H1 (cell line): ENCODE measurements at regions not wholly inside any gene's neighbourhood (a gene's known extent, or its start where the extent isn't known, plus 50 kb on each side); places are given as distances from the start of the nearest gene placed in this dataset.

ENCODE experiments used
- BACH1 ChIP-seq: IDR thresholded peaks from 2 replicates; pipeline ENCODE4 v1.6.1; 2012; ENCODE audit warnings: low read length, improper control_type of control experiment
- CTCF ChIP-seq, 3 experiments: IDR thresholded peaks; 1 replicate in 2 of 3; 2 replicates in 1 of 3; pipeline versions ENCODE4 v1.5.1 to v1.6.1; 2011; ENCODE audit warnings: low read length in 3 of 3, mild to moderate bottlenecking in 3 of 3, inconsistent platforms in 2 of 3, low read depth in 1 of 3, moderate library complexity in 1 of 3; ENCODE audit not compliant: insufficient read depth in 1 of 3; ENCODE audit errors: control extremely low read depth in 1 of 3
- POLR2A ChIP-seq, 2 experiments: IDR thresholded peaks; 1 replicate in 1 of 2; 2 replicates in 1 of 2; pipeline ENCODE4 v1.6.1; 2011; ENCODE audit warnings: low read depth in 2 of 2, low read length in 2 of 2, mild to moderate bottlenecking in 2 of 2; ENCODE audit errors: control extremely low read depth in 1 of 2
- RAD21 ChIP-seq, 2 experiments: IDR thresholded peaks in 1 of 2; conservative IDR thresholded peaks in 1 of 2; 2 replicates each; pipeline ENCODE4 v1.6.1; 2011; ENCODE audit warnings: low read depth in 2 of 2, low read length in 2 of 2, improper control_type of control experiment in 1 of 2, inconsistent platforms in 1 of 2, mild to moderate bottlenecking in 1 of 2, moderate library complexity in 1 of 2

DNA sequence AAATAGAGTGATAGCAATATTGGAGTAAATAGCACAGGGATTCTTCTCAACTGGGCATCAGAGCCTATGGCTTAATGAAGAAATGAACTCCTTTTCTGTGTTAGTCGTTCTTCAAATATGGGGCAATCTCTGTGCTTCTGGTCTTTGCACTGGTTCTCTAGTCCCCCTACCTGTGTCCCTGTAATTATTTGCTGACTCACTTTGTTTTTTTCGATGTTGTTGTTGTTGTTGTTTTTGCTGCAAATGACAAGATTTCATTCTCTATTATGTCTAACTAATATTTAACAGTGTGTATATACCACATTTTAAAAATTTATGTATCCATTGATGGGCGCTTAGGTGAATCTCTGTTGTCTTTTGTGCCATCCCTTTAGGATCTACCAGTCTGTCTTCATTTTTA, 2137.8 kb upstream of the TENM3 start:
- TF ChIP-seq POLR2A (IDR thresholded peaks at IDR 0.05; ENCODE audit: control extremely low read depth in 1 of 2, low read depth in 2 of 2, low read length in 2 of 2) (no peak), CTCF (IDR thresholded peaks at IDR 0.05; ENCODE audit: control extremely low read depth in 1 of 3, insufficient read depth in 1 of 3, low read depth in 1 of 3, low read length in 3 of 3) (no peak), RAD21 (IDR thresholded peaks at IDR 0.05 in 1 of 2, conservative IDR thresholded peaks at IDR 0.05 in 1 of 2; ENCODE audit: low read depth in 2 of 2, low read length in 2 of 2) (no peak), BACH1 (no peak)
